GM10266 (cell line): ENCODE measurements at regions not wholly inside any gene's neighbourhood (a gene's known extent, or its start where the extent isn't known, plus 50 kb on each side); places are given as distances from the start of the nearest gene placed in this dataset.

Experiments used
- DNase-seq: peaks from one replicate; pipeline ENCODE4 v3.0.0; 2012; ENCODE audit errors: extremely low spot score
- TF ChIP-seq, protein P1 (sequence below): IDR thresholded peaks from 2 replicates; pipeline ENCODE4 v1.5.1; 2012; ENCODE audit warnings: mild to moderate bottlenecking, low read depth; ENCODE audit not compliant: control insufficient read depth, insufficient read depth; ENCODE audit errors: missing control alignments

DNA sequence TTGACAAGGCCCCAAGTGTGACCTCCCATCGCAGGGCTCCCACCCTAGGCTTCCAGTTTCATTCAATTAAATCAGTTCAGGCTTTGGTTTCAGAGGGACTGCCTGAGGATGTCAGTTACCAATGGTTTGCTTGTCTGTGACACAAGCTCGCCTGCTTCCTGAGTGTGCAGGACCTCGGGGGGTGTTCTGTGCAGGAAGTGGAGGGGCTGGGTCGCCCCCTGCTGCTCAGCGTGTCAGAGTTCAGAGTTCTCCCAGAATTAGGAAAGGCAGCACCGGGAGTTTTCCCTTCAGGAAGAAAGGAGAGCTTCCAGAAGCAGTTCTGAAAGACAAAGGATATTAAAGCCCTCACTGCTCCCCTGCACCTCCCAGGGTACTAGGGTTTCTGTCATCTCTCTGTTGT, 50.8 kb upstream of the TGM3 start:
- TF ChIP-seq, protein P1, sequence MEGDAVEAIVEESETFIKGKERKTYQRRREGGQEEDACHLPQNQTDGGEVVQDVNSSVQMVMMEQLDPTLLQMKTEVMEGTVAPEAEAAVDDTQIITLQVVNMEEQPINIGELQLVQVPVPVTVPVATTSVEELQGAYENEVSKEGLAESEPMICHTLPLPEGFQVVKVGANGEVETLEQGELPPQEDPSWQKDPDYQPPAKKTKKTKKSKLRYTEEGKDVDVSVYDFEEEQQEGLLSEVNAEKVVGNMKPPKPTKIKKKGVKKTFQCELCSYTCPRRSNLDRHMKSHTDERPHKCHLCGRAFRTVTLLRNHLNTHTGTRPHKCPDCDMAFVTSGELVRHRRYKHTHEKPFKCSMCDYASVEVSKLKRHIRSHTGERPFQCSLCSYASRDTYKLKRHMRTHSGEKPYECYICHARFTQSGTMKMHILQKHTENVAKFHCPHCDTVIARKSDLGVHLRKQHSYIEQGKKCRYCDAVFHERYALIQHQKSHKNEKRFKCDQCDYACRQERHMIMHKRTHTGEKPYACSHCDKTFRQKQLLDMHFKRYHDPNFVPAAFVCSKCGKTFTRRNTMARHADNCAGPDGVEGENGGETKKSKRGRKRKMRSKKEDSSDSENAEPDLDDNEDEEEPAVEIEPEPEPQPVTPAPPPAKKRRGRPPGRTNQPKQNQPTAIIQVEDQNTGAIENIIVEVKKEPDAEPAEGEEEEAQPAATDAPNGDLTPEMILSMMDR = no peak
- DNase-seq = no peak

DNA sequence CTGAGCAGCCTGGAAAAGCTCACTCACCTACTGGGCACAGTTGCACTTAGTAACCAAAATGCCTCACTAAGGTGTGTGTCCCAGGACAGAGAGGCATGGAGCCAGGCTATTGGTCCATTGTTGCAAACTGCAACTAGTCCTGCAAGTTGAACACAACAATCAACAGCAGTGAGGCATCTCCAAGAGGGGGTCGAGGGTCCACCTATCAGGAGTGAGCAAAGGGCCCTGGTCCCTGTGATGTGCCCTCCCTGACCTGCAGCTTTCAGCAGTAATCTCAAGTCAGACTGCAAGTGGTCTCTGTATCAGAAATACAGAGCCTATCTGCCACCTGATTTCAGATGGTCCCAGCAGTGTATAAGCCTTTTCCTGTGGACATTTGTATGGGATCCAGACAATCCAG, 50.2 kb upstream of the TGM3 start:
- TF ChIP-seq, protein P1 = no peak

More for the DNA sequence above, 50.2 kb upstream of the TGM3 start:
- no peak for DNase-seq
